GM21619 (cell line): ENCODE measurements at regions not wholly inside any gene's neighbourhood (a gene's known extent, or its start where the extent isn't known, plus 50 kb on each side); places are given as distances from the start of the nearest gene placed in this dataset.

Source experiments
- ATAC-seq: cut with Tn5 transposase; IDR thresholded peaks from one replicate; pipeline ENCODE4 v1.9.1; 2021; ENCODE audit not compliant: unreplicated experiment

- ATAC-seq, result no peak
These were observed 115.9 kb downstream of the OMA1 start for GRCh38 chr1:58430421-58431275.

- ATAC-seq, result no peak
These were observed 119.6 kb downstream of the OMA1 start for GRCh38 chr1:58426918-58427317.

GRCh38 chr1:58422436-58422835 is 124.1 kb downstream of the OMA1 start:
- no peak for ATAC-seq

- ATAC-seq, result no peak
These were observed 128.0 kb downstream of the OMA1 start for GRCh38 chr1:58418283-58419228.

GRCh38 chr1:58412071-58412580 is 134.4 kb downstream of the OMA1 start:
- ATAC-seq, result no peak

- no peak for ATAC-seq
These were observed 136.6 kb downstream of the OMA1 start for GRCh38 chr1:58409890-58410289.

- no peak for ATAC-seq
These were observed 137.2 kb downstream of the OMA1 start for GRCh38 chr1:58409336-58409735.

- no peak for ATAC-seq
These were observed 140.0 kb downstream of the OMA1 start for GRCh38 chr1:58406301-58407071.

GRCh38 chr1:58405660-58406059 is 140.9 kb downstream of the OMA1 start:
- no peak for ATAC-seq

GRCh38 chr1:58403894-58404293 is 142.6 kb downstream of the OMA1 start:
- no peak for ATAC-seq

- no peak for ATAC-seq
These were observed 144.1 kb downstream of the OMA1 start for GRCh38 chr1:58402444-58402843.

GRCh38 chr1:58401991-58402390 is 144.5 kb downstream of the OMA1 start:
- ATAC-seq, result no peak

- ATAC-seq, result no peak
These were observed 147.3 kb downstream of the OMA1 start for GRCh38 chr1:58399176-58399575.

GRCh38 chr1:58398714-58399113 is 147.8 kb downstream of the OMA1 start:
- ATAC-seq, result no peak

GRCh38 chr1:58397187-58397820 is 149.2 kb downstream of the OMA1 start:
- ATAC-seq, result no peak

GRCh38 chr1:58396150-58396549 is 150.4 kb downstream of the OMA1 start:
- no peak for ATAC-seq

GRCh38 chr1:58395355-58395754 is 151.2 kb downstream of the OMA1 start:
- ATAC-seq, result no peak

- ATAC-seq, result peak; percentile 80
These were observed 154.4 kb downstream of the OMA1 start for GRCh38 chr1:58392083-58392482.

GRCh38 chr1:58391514-58391913 is 155.0 kb downstream of the OMA1 start:
- ATAC-seq, result no peak

- ATAC-seq, result no peak
These were observed 155.5 kb downstream of the OMA1 start for GRCh38 chr1:58391056-58391455.
